ENCODE measurements at regions not wholly inside any gene's neighbourhood (a gene's known extent, or its start where the extent isn't known, plus 50 kb on each side); places are given as distances from the start of the nearest gene placed in this dataset.

- Histone ChIP-seq H3K4me2 (ENCODE audit: control insufficient read depth, extremely low read depth, insufficient read depth, low read depth, low read length) (no peak overlapping the region), H3K4me1 (ENCODE audit: control insufficient read depth, extremely low read depth, insufficient read depth, low read length) (no peaks in the 10 kb centered on the region), H3K9me1 (ENCODE audit: control insufficient read depth, extremely low read depth, insufficient read depth, low read length) (no peaks in the 10 kb centered on the region), H3K4me3 (ENCODE audit: control insufficient read depth in 2 of 3, extremely low read depth in 1 of 3, insufficient read depth in 2 of 3, low read depth in 1 of 3, low read length in 3 of 3) (no peak overlapping the region), H4K20me1 (ENCODE audit: control insufficient read depth, extremely low read depth, insufficient read depth, low read length) (no peaks in the 10 kb centered on the region), H3K27me3 (ENCODE audit: control insufficient read depth, extremely low read depth, insufficient read depth, low read length) (no peaks in the 10 kb centered on the region), H3K27ac (ENCODE audit: control insufficient read depth, insufficient read depth, low read length) (no peak overlapping the region), H3K79me2 (ENCODE audit: control insufficient read depth, insufficient read depth, low read length) (no peaks in the 10 kb centered on the region), H3K36me3 (ENCODE audit: control insufficient read depth in 2 of 2, extremely low read depth in 1 of 2, insufficient read depth in 2 of 2, low read length in 2 of 2) (no peaks in the 10 kb centered on the region), H3K9ac (ENCODE audit: control insufficient read depth, extremely low read depth, insufficient read depth, low read length) (no peak overlapping the region), H2AFZ (ENCODE audit: control insufficient read depth, low read length) (no peak overlapping the region), H3K9me3 (ENCODE audit: control insufficient read depth, low read depth, low read length) (no peaks in the 10 kb centered on the region)
- dilution Hi-C loops (cut with MboI; ENCODE audit: extremely low pct_ligation_motif_present, low sequenced_read_pairs): no loop called here
- FAIRE-seq (no peak), DNase-seq (ENCODE audit: low read depth, low spot score) (no peak)
- TF ChIP-seq CTCF (optimal IDR thresholded peaks at IDR 0.05 in 1 of 3, IDR thresholded peaks at IDR 0.05 in 1 of 3, conservative IDR thresholded peaks at IDR 0.05 in 1 of 3; ENCODE audit: extremely low read depth in 1 of 3, insufficient read depth in 2 of 3, low read length in 3 of 3) (no peak), EZH2 (IDR thresholded peaks at IDR 0.05; ENCODE audit: low read length) (no peak)
These were observed 504.9 kb downstream of the FGF9 start for GRCh38 chr13:22175815-22176214.

GRCh38 chr13:22176968-22177520, 506.2 kb downstream of the FGF9 start:
- Histone ChIP-seq H3K79me2 (ENCODE audit: control insufficient read depth, insufficient read depth, low read length) (no peaks in the 10 kb centered on the region), H3K4me3 (ENCODE audit: control insufficient read depth in 2 of 3, extremely low read depth in 1 of 3, insufficient read depth in 2 of 3, low read depth in 1 of 3, low read length in 3 of 3) (no peak overlapping the region), H3K4me2 (ENCODE audit: control insufficient read depth, extremely low read depth, insufficient read depth, low read depth, low read length) (no peak overlapping the region), H3K4me1 (ENCODE audit: control insufficient read depth, extremely low read depth, insufficient read depth, low read length) (no peaks in the 10 kb centered on the region), H2AFZ (ENCODE audit: control insufficient read depth, low read length) (no peak overlapping the region), H3K9ac (ENCODE audit: control insufficient read depth, extremely low read depth, insufficient read depth, low read length) (no peak overlapping the region), H3K9me3 (ENCODE audit: control insufficient read depth, low read depth, low read length) (no peaks in the 10 kb centered on the region), H3K9me1 (ENCODE audit: control insufficient read depth, extremely low read depth, insufficient read depth, low read length) (no peaks in the 10 kb centered on the region), H3K27ac (ENCODE audit: control insufficient read depth, insufficient read depth, low read length) (no peak overlapping the region), H3K36me3 (ENCODE audit: control insufficient read depth in 2 of 2, extremely low read depth in 1 of 2, insufficient read depth in 2 of 2, low read length in 2 of 2) (no peaks in the 10 kb centered on the region), H3K27me3 (ENCODE audit: control insufficient read depth, extremely low read depth, insufficient read depth, low read length) (no peaks in the 10 kb centered on the region), H4K20me1 (ENCODE audit: control insufficient read depth, extremely low read depth, insufficient read depth, low read length) (no peaks in the 10 kb centered on the region)
- DNase-seq (ENCODE audit: low read depth, low spot score) (no peak), FAIRE-seq (no peak)
- dilution Hi-C loops (cut with MboI; ENCODE audit: extremely low pct_ligation_motif_present, low sequenced_read_pairs): no loop called here
- TF ChIP-seq CTCF (optimal IDR thresholded peaks at IDR 0.05 in 1 of 3, IDR thresholded peaks at IDR 0.05 in 1 of 3, conservative IDR thresholded peaks at IDR 0.05 in 1 of 3; ENCODE audit: extremely low read depth in 1 of 3, insufficient read depth in 2 of 3, low read length in 3 of 3): no peak
- no peak for TF ChIP-seq EZH2 (IDR thresholded peaks at IDR 0.05; ENCODE audit: low read length)

Measured in keratinocyte (primary cell).